CD14-positive monocyte (primary cell): ENCODE measurements at regions not wholly inside any gene's neighbourhood (a gene's known extent, or its start where the extent isn't known, plus 50 kb on each side); places are given as distances from the start of the nearest gene placed in this dataset.

Experiments
- DNase-seq, 3 donors: peaks; one replicate each; pipeline ENCODE4 v3.0.0-alpha.2; 2011 to 2022
- H2AFZ ChIP-seq: 2 replicates; pipeline ENCODE4 v1.6.0; 2012; ENCODE audit warnings: mild to moderate bottlenecking, low read depth, low read length, inconsistent platforms; ENCODE audit not compliant: insufficient read depth, poor library complexity, severe bottlenecking
- H3K27ac ChIP-seq, 2 donors: 1 replicate in 1 of 2; 2 replicates in 1 of 2; pipeline ENCODE4 v1.5.1; 2012 to 2013; ENCODE audit warnings: low read length in 2 of 2, control low read depth in 1 of 2, inconsistent platforms in 1 of 2, low read depth in 1 of 2, mild to moderate bottlenecking in 1 of 2
- H3K27me3 ChIP-seq, 2 donors: one replicate each; pipeline versions ENCODE4 v1.6.0 to v1.6.1; 2011 to 2013; ENCODE audit warnings: low read length in 2 of 2; ENCODE audit not compliant: control insufficient read depth in 2 of 2, insufficient read depth in 2 of 2
- H3K36me3 ChIP-seq, 2 donors: replicated peaks in 1 of 2; 1 replicate in 1 of 2; 2 replicates in 1 of 2; pipeline versions ENCODE4 v1.5.1 to v1.6.1; 2012 to 2013; ENCODE audit warnings: low read length in 2 of 2, control low read depth in 1 of 2, inconsistent platforms in 1 of 2, mild to moderate bottlenecking in 1 of 2; ENCODE audit not compliant: insufficient read depth in 2 of 2, control insufficient read depth in 1 of 2
- H3K4me1 ChIP-seq, 2 donors: 1 replicate in 1 of 2; 2 replicates in 1 of 2; pipeline versions ENCODE4 v1.5.1 to v1.6.1; 2012 to 2013; ENCODE audit warnings: low read length in 2 of 2, control low read depth in 1 of 2, inconsistent platforms in 1 of 2, mild to moderate bottlenecking in 1 of 2, moderate library complexity in 1 of 2; ENCODE audit not compliant: insufficient read depth in 2 of 2, control insufficient read depth in 1 of 2
- H3K4me2 ChIP-seq: replicated peaks from 2 replicates; pipeline ENCODE3; 2012; ENCODE audit warnings: low read length, moderate library complexity, mild to moderate bottlenecking; ENCODE audit not compliant: poor library complexity, severe bottlenecking; ENCODE audit errors: extremely low read depth
- H3K4me3 ChIP-seq, 3 experiments: fragments of 200-600 bp in 1 of 3; sonication (generic) in 1 of 3; replicated peaks in 1 of 3; 1 replicate in 2 of 3; 2 replicates in 1 of 3; pipeline ENCODE4 v1.5.1; 2011 to 2013; ENCODE audit warnings: low read length in 3 of 3, mild to moderate bottlenecking in 3 of 3, control low read depth in 2 of 3, low read depth in 2 of 3, inconsistent platforms in 1 of 3, moderate library complexity in 1 of 3
- H3K79me2 ChIP-seq: 2 replicates; pipeline ENCODE4 v1.6.0; 2012; ENCODE audit warnings: mild to moderate bottlenecking, control low read depth, inconsistent platforms, low read length, moderate library complexity; ENCODE audit not compliant: insufficient read depth
- H3K9ac ChIP-seq: 2 replicates; pipeline ENCODE4 v1.6.0; 2017; ENCODE audit warnings: low read length, mild to moderate bottlenecking; ENCODE audit not compliant: insufficient read depth, poor library complexity, severe bottlenecking
- H3K9me3 ChIP-seq, 2 donors: replicated peaks in 1 of 2; 1 replicate in 1 of 2; 2 replicates in 1 of 2; pipeline versions ENCODE4 v1.5.1 to v1.6.1; 2012 to 2013; ENCODE audit warnings: low read length in 2 of 2, control low read depth in 1 of 2; ENCODE audit not compliant: control insufficient read depth in 1 of 2, insufficient read depth in 1 of 2
- H4K20me1 ChIP-seq: 2 replicates; pipeline ENCODE4 v1.6.0; 2012; ENCODE audit warnings: mild to moderate bottlenecking, low read length, control low read depth, moderate library complexity; ENCODE audit not compliant: insufficient read depth
- H3K27ac Mint-ChIP-seq, 7 donors: one replicate each; pipeline ENCODE4 v1.8.0; 2020; ENCODE audit warnings: mild to moderate bottlenecking in 7 of 7, mixed read lengths in 7 of 7, moderate library complexity in 6 of 7, inconsistent platforms in 2 of 7
- H3K27me3 Mint-ChIP-seq, 3 donors: one replicate each; pipeline ENCODE4 v1.8.0; 2021 to 2022; ENCODE audit warnings: low read depth in 3 of 3, mild to moderate bottlenecking in 3 of 3, mixed read lengths in 3 of 3, moderate library complexity in 3 of 3, inconsistent platforms in 1 of 3
- H3K36me3 Mint-ChIP-seq, 2 donors: one replicate each; pipeline ENCODE4 v1.8.0; 2020; ENCODE audit warnings: mixed read lengths in 2 of 2, inconsistent platforms in 1 of 2, mild to moderate bottlenecking in 1 of 2
- H3K4me1 Mint-ChIP-seq: one replicate; pipeline ENCODE4 v1.8.0; 2020; ENCODE audit warnings: mild to moderate bottlenecking, mixed read lengths
- H3K4me3 Mint-ChIP-seq, 2 donors: one replicate each; pipeline ENCODE4 v1.8.0; 2020; ENCODE audit warnings: mild to moderate bottlenecking in 2 of 2, mixed read lengths in 2 of 2, moderate library complexity in 1 of 2
- H3K9me3 Mint-ChIP-seq, 7 donors: one replicate each; pipeline ENCODE4 v1.8.0; 2020 to 2022; ENCODE audit warnings: mixed read lengths in 7 of 7, mild to moderate bottlenecking in 6 of 7, moderate library complexity in 6 of 7, inconsistent platforms in 2 of 7
- WGBS: methylation state at CpG from one replicate; pipeline ENCODE4 v1.1.5; 2013; ENCODE audit warnings: missing lambda C conversion rate; ENCODE audit not compliant: insufficient coverage; 5-methylcytosine and 5-hydroxymethylcytosine counted together
- intact Hi-C, 2 donors: fragments of 100-400 bp; cut with micrococcal nuclease; formaldehyde crosslinking; loops; one replicate each; pipeline versions ENCODE4 v1.15.0 to v1.15.1; 2023
- TF ChIP-seq, protein P1 (sequence below): fragments of 200-600 bp; IDR thresholded peaks from one replicate; pipeline ENCODE4 v1.8.0; 2022; ENCODE audit warnings: antibody characterized with exemption, mild to moderate bottlenecking

DNA sequence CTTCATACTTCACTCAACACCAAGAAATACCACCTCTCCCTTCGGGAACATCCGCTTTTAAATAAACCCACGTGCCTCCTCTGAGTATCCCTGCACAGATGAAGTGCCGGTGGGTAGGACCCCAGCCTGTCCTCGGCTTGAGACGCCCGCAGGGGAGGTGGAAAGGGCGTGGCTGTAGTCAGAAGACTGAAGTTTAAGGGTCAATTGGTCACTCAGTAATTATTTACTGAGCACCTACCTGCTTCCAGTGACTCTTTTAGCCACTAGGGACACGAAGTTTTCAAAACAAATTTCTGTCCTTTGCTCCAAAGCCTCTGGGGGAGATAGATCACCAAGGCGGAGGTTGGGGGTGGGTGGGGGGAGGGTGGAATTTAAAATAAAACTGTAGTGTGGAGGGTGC, 309.4 kb downstream of the VRK1 start:
- Histone ChIP-seq H2AFZ (no peak overlapping the region), H3K4me3 (no peak overlapping the region), H3K9ac (no peak overlapping the region), H3K9me3 (peaks cover 7 to 8% of the 10 kb centered on the region in 2 donors), H3K27ac (no peak overlapping the region), H3K4me2 (no peak overlapping the region), H3K79me2 (no peaks in the 10 kb centered on the region), H3K27me3 (no peaks in the 10 kb centered on the region), H4K20me1 (no peaks in the 10 kb centered on the region), H3K36me3 (no peaks in the 10 kb centered on the region), H3K4me1 (no peaks in the 10 kb centered on the region)
- H3K36me3 Mint-ChIP-seq, result no peaks in the 10 kb centered on the region
- intact Hi-C loops, result no loop called here
- peaks cover 7 to 15% (median 11%) of the 10 kb centered on the region in 7 donors for H3K9me3 Mint-ChIP-seq
- H3K4me1 Mint-ChIP-seq, result no peaks in the 10 kb centered on the region
- WGBS, result 89% methylated on average over 5 of the region's 10 CpGs
- TF ChIP-seq, protein P1, sequence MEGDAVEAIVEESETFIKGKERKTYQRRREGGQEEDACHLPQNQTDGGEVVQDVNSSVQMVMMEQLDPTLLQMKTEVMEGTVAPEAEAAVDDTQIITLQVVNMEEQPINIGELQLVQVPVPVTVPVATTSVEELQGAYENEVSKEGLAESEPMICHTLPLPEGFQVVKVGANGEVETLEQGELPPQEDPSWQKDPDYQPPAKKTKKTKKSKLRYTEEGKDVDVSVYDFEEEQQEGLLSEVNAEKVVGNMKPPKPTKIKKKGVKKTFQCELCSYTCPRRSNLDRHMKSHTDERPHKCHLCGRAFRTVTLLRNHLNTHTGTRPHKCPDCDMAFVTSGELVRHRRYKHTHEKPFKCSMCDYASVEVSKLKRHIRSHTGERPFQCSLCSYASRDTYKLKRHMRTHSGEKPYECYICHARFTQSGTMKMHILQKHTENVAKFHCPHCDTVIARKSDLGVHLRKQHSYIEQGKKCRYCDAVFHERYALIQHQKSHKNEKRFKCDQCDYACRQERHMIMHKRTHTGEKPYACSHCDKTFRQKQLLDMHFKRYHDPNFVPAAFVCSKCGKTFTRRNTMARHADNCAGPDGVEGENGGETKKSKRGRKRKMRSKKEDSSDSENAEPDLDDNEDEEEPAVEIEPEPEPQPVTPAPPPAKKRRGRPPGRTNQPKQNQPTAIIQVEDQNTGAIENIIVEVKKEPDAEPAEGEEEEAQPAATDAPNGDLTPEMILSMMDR, result no peak
- no peak overlapping the region for H3K4me3 Mint-ChIP-seq
- H3K27ac Mint-ChIP-seq, result no peak overlapping the region
- peaks cover 4 to 8% (median 5%) of the 10 kb centered on the region in 3 donors for H3K27me3 Mint-ChIP-seq
- DNase-seq, result no peak

DNA sequence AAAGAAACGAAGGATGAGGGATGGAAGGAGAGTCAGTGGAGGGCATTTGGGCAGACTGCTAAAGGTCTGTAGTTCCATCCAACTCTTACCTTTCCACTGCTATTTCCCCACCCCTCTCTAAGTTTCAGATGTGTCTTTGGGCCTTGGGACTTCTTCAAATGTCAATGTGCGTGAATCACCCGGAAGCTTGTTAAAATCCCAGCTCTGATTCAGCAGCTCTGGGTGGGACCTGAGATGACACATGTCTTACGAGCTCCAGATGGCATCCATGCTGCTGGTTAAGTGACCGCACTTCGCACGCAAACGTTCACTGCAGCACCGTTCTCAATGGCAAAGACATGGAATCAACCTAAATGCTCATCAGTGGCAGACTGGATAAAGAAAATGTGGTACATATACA, 309.9 kb downstream of the VRK1 start:
- intact Hi-C loops, result no loop called here
- no peaks in the 10 kb centered on the region for H3K79me2 ChIP-seq
- H3K4me3 ChIP-seq, result no peak overlapping the region
- TF ChIP-seq, protein P1, result no peak
- Mint-ChIP-seq H3K4me1 (no peaks in the 10 kb centered on the region), H3K36me3 (no peaks in the 10 kb centered on the region), H3K4me3 (no peak overlapping the region), H3K27me3 (peaks cover 4 to 9% (median 5%) of the 10 kb centered on the region in 3 donors), H3K9me3 (peaks cover 7 to 15% (median 11%) of the 10 kb centered on the region in 7 donors), H3K27ac (no peak overlapping the region)
- H3K36me3 ChIP-seq, result no peaks in the 10 kb centered on the region
- H3K4me2 ChIP-seq, result no peak overlapping the region
- no peak overlapping the region for H2AFZ ChIP-seq
- H3K9ac ChIP-seq, result no peak overlapping the region
- peaks cover 0 to under 1% of the 10 kb centered on the region in 2 donors for H3K27me3 ChIP-seq
- WGBS, result 94% methylated on average over 8 of the region's 9 CpGs
- H3K27ac ChIP-seq, result no peak overlapping the region
- no peak for DNase-seq
- H4K20me1 ChIP-seq, result no peaks in the 10 kb centered on the region
- H3K4me1 ChIP-seq, result no peaks in the 10 kb centered on the region
- H3K9me3 ChIP-seq, result peaks cover 7 to 8% of the 10 kb centered on the region in 2 donors
